Stomach (tissue), 8 donors: ENCODE measurements at regions not wholly inside any gene's neighbourhood (a gene's known extent, or its start where the extent isn't known, plus 50 kb on each side); places are given as distances from the start of the nearest gene placed in this dataset.
A peak's percentile ranks its signal among the peaks of the same experiment; 100 is the strongest.

Experiments used
- DNase-seq, 2 donors: peaks; one replicate each; pipeline versions ENCODE4 v3.0.0 to v3.0.0-alpha.2; 2013 to 2019
- H3K27ac ChIP-seq, 5 donors: fragments of 200-600 bp in 4 of 5; sonication (generic) in 4 of 5; one replicate each; pipeline ENCODE4 v1.5.1; 2013 to 2019; ENCODE audit warnings: mild to moderate bottlenecking in 1 of 5, moderate library complexity in 1 of 5
- H3K27me3 ChIP-seq, 3 donors: fragments of 200-600 bp; sonication (generic); one replicate each; pipeline ENCODE4 v1.5.1; 2017 to 2019; ENCODE audit warnings: mixed run types in 1 of 3
- H3K36me3 ChIP-seq, 4 donors: fragments of 200-600 bp; sonication (generic); 1 replicate in 3 of 4; 2 replicates in 1 of 4; pipeline ENCODE4 v1.5.1; 2016 to 2019
- H3K4me1 ChIP-seq, 4 donors: fragments of 200-600 bp; sonication (generic); one replicate each; pipeline ENCODE4 v1.5.1; 2016 to 2019
- H3K4me3 ChIP-seq, 4 donors: fragments of 200-600 bp; sonication (generic) in 3 of 4; one replicate each; pipeline ENCODE4 v1.5.1; 2016 to 2019; ENCODE audit warnings: mild to moderate bottlenecking in 1 of 4
- H3K9me3 ChIP-seq, 4 donors: fragments of 200-600 bp; sonication (generic); one replicate each; pipeline ENCODE4 v1.5.1; 2016 to 2019
- CTCF ChIP-seq, 7 experiments: fragments of 450-650 bp in 4 of 7; fragments of 200-600 bp in 3 of 7; sonication (generic) in 3 of 7; IDR thresholded peaks; one replicate each; pipeline ENCODE4 v1.5.1; 2016 to 2019; ENCODE audit warnings: antibody characterized with exemption in 7 of 7, control low read depth in 2 of 7, mild to moderate bottlenecking in 1 of 7
- EP300 ChIP-seq: sonication (generic); formaldehyde crosslinking; IDR thresholded peaks from one replicate; pipeline ENCODE4 v1.6.1; 2017; ENCODE audit warnings: antibody characterized with exemption
- POLR2A ChIP-seq, 4 donors: fragments of 450-650 bp; IDR thresholded peaks; one replicate each; pipeline ENCODE4 v1.6.1; 2016; ENCODE audit warnings: antibody characterized with exemption in 4 of 4, control low read depth in 2 of 4, mild to moderate bottlenecking in 1 of 4, moderate library complexity in 1 of 4
- POLR2AphosphoS5 ChIP-seq, 3 donors: sonication (generic); formaldehyde crosslinking; IDR thresholded peaks; one replicate each; pipeline ENCODE4 v1.6.1; 2016; ENCODE audit warnings: antibody characterized with exemption in 3 of 3
- WGBS, 5 donors: extraction: QIAGEN DNeasy Blood & Tissue Kit in 3 of 5; methylation state at CpG; one replicate each; pipeline versions ENCODE4 v1.1.5 to v1.1.7; 2013 to 2018; 5-methylcytosine and 5-hydroxymethylcytosine counted together
- intact Hi-C: fragments of 100-400 bp; cut with DNase I; formaldehyde crosslinking; loops from one replicate; pipeline ENCODE4 v1.15.1; 2023; ENCODE audit warnings: low total_unique reads
- donor health status: healthy with polysubstance abuse.
- donor health status: Bipolar disorder and iron deficiency.
- donor health status: healthy.

GRCh38 chr1:166297993-166298392 is 131.2 kb upstream of the FAM78B start:
- Histone ChIP-seq H3K27me3 (no peaks in the 10 kb centered on the region), H3K4me1 (no peaks in the 10 kb centered on the region), H3K27ac (no peak overlapping the region), H3K9me3 (no peaks in the 10 kb centered on the region), H3K4me3 (no peak overlapping the region), H3K36me3 (no peaks in the 10 kb centered on the region)
- intact Hi-C loops = no loop called here
- WGBS, 5 donors = 61 to 80% (median 77%) methylated on average over 1 of the region's 1 CpG
- no peak for DNase-seq
- TF ChIP-seq CTCF (IDR thresholded peaks at IDR 0.05) (no peak), POLR2AphosphoS5 (IDR thresholded peaks at IDR 0.05) (no peak), EP300 (no peak), POLR2A (IDR thresholded peaks at IDR 0.05) (no peak)

- WGBS, 5 donors = 84 to 89% (median 88%) methylated on average over 5 of the region's 5 CpGs
- Histone ChIP-seq H3K9me3 (no peaks in the 10 kb centered on the region), H3K36me3 (no peaks in the 10 kb centered on the region), H3K27me3 (no peaks in the 10 kb centered on the region), H3K4me1 (no peaks in the 10 kb centered on the region), H3K4me3 (no peak overlapping the region), H3K27ac (no peak overlapping the region)
- intact Hi-C loops = no loop called here
- no peak for DNase-seq
- TF ChIP-seq EP300 = no peak
- no peak for TF ChIP-seq POLR2AphosphoS5 (IDR thresholded peaks at IDR 0.05)
Observed at GRCh38 chr1:166300767-166301166, 134.0 kb upstream of the FAM78B start.

- Histone ChIP-seq H3K27me3 (no peaks in the 10 kb centered on the region), H3K9me3 (no peaks in the 10 kb centered on the region), H3K4me3 (no peak overlapping the region), H3K36me3 (no peaks in the 10 kb centered on the region), H3K4me1 (no peaks in the 10 kb centered on the region), H3K27ac (no peak overlapping the region)
- intact Hi-C loops = no loop called here
- WGBS, 5 donors = 62 to 67% (median 64%) methylated on average over 7 of the region's 7 CpGs
- TF ChIP-seq POLR2AphosphoS5 (IDR thresholded peaks at IDR 0.05) (no peak), POLR2A (IDR thresholded peaks at IDR 0.05) (no peak), CTCF (IDR thresholded peaks at IDR 0.05) (no peak)
- peak in 1 of 2 donors; percentile 51 for DNase-seq
Observed at GRCh38 chr1:166302989-166303758, 136.4 kb upstream of the FAM78B start.

- WGBS, 5 donors = 26 to 61% (median 46%) methylated on average over 3 of the region's 3 CpGs
- DNase-seq = no peak
- no peaks in the 10 kb centered on the region for H3K9me3 ChIP-seq
- intact Hi-C loops = no loop called here
- no peaks in the 10 kb centered on the region for H3K4me1 ChIP-seq
- no peak overlapping the region for H3K27ac ChIP-seq
- no peak for TF ChIP-seq CTCF (IDR thresholded peaks at IDR 0.05)
- H3K4me3 ChIP-seq = no peak overlapping the region
- no peaks in the 10 kb centered on the region for H3K27me3 ChIP-seq
- no peaks in the 10 kb centered on the region for H3K36me3 ChIP-seq
Observed at GRCh38 chr1:166304131-166304530, 137.3 kb upstream of the FAM78B start.

- 64 to 77% (median 73%) methylated on average over 2 of the region's 2 CpGs for WGBS, 5 donors
- no peaks in the 10 kb centered on the region for H3K36me3 ChIP-seq
- H3K27me3 ChIP-seq = no peaks in the 10 kb centered on the region
- no peak overlapping the region for H3K27ac ChIP-seq
- intact Hi-C loops = no loop called here
- H3K4me3 ChIP-seq = no peak overlapping the region
- TF ChIP-seq POLR2A (IDR thresholded peaks at IDR 0.05) = no peak
- TF ChIP-seq CTCF (IDR thresholded peaks at IDR 0.05) = no peak
- no peak for TF ChIP-seq EP300
- TF ChIP-seq POLR2AphosphoS5 (IDR thresholded peaks at IDR 0.05) = no peak
- no peak for DNase-seq
- no peaks in the 10 kb centered on the region for H3K9me3 ChIP-seq
- no peaks in the 10 kb centered on the region for H3K4me1 ChIP-seq
Observed at GRCh38 chr1:166305371-166305770, 138.6 kb upstream of the FAM78B start.
